Mesothelial cell of epicardium (in vitro differentiated cells): ENCODE measurements at regions not wholly inside any gene's neighbourhood (a gene's known extent, or its start where the extent isn't known, plus 50 kb on each side); places are given as distances from the start of the nearest gene placed in this dataset.

Source experiments
- DNase-seq, 2 experiments: peaks; one replicate each; pipeline ENCODE4 v3.0.0; 2021; ENCODE audit warnings: low spot score in 2 of 2; ENCODE audit not compliant: unreplicated experiment in 2 of 2
- H3K27ac Mint-ChIP-seq: 2 replicates; pipeline ENCODE4 v1.8.0; 2021; ENCODE audit warnings: mixed read lengths
- H3K27me3 Mint-ChIP-seq: 2 replicates; pipeline ENCODE4 v1.8.0; 2021; ENCODE audit warnings: low read depth, mixed read lengths
- H3K36me3 Mint-ChIP-seq: 2 replicates; pipeline ENCODE4 v1.8.0; 2021; ENCODE audit warnings: mixed read lengths
- H3K4me1 Mint-ChIP-seq: 2 replicates; pipeline ENCODE4 v1.8.0; 2021; ENCODE audit warnings: mixed read lengths
- H3K4me3 Mint-ChIP-seq: 2 replicates; pipeline ENCODE4 v1.8.0; 2021; ENCODE audit warnings: mild to moderate bottlenecking, moderate library complexity, mixed read lengths
- H3K9me3 Mint-ChIP-seq: 2 replicates; pipeline ENCODE4 v1.8.0; 2021; ENCODE audit warnings: mixed read lengths
- TF ChIP-seq, protein P1 (sequence below): fragments of 200-600 bp; sonication (generic); IDR thresholded peaks from one replicate; pipeline ENCODE4 v1.5.0; 2021; ENCODE audit warnings: antibody characterized with exemption; ENCODE audit not compliant: unreplicated experiment

DNA sequence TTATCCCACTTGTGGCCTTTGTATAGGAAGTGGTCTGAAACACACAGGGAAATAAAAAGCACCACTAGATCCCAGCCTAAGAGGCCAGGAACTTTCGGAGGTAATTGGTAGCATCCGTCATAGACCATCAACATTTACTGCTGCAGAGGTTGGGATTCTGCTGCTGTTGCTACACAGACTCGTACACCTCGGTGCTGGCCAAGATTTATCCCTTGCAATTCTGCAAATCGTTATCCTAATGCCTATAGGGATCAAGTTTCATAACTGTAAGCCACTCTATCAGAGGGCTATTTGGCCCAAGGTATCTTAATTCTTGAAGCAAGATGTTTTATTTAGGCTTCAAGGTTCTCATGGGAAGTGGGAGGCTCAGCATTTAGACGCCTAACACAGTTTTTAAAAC, 913.6 kb downstream of the GALC start:
- no peaks in the 10 kb centered on the region for H3K36me3 Mint-ChIP-seq
- peaks cover 33% of the 10 kb centered on the region for H3K4me1 Mint-ChIP-seq
- TF ChIP-seq, protein P1, sequence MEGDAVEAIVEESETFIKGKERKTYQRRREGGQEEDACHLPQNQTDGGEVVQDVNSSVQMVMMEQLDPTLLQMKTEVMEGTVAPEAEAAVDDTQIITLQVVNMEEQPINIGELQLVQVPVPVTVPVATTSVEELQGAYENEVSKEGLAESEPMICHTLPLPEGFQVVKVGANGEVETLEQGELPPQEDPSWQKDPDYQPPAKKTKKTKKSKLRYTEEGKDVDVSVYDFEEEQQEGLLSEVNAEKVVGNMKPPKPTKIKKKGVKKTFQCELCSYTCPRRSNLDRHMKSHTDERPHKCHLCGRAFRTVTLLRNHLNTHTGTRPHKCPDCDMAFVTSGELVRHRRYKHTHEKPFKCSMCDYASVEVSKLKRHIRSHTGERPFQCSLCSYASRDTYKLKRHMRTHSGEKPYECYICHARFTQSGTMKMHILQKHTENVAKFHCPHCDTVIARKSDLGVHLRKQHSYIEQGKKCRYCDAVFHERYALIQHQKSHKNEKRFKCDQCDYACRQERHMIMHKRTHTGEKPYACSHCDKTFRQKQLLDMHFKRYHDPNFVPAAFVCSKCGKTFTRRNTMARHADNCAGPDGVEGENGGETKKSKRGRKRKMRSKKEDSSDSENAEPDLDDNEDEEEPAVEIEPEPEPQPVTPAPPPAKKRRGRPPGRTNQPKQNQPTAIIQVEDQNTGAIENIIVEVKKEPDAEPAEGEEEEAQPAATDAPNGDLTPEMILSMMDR: no peak
- H3K4me3 Mint-ChIP-seq: no peak overlapping the region
- DNase-seq: no peak
- H3K9me3 Mint-ChIP-seq: peaks cover 4% of the 10 kb centered on the region
- peak overlapping the region; percentile 30 for H3K27ac Mint-ChIP-seq
- H3K27me3 Mint-ChIP-seq: no peaks in the 10 kb centered on the region

DNA sequence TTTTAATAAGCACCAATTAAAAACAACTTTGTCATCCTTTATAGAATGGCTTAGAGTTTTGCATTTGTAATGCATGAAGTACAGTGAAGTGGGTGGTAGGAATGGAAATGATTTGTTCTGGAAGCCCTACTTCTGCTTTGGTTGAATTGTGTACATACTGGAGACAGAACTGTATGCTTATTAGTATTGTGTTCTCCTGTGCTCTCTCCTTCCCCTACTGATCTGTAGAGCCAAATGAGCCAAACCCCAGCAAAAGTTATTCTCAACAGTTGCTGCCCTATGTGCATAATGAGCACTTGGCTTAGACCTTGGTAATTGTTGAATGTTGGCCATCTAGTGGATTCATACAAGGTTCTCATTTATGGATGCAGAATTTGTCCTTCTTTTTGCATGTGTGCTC, 916.1 kb downstream of the GALC start:
- no peak for DNase-seq
- Mint-ChIP-seq H3K27me3 (no peaks in the 10 kb centered on the region), H3K4me3 (no peak overlapping the region), H3K4me1 (peaks cover 39% of the 10 kb centered on the region), H3K36me3 (no peaks in the 10 kb centered on the region), H3K27ac (no peak overlapping the region), H3K9me3 (no peaks in the 10 kb centered on the region)
- TF ChIP-seq, protein P1: no peak

DNA sequence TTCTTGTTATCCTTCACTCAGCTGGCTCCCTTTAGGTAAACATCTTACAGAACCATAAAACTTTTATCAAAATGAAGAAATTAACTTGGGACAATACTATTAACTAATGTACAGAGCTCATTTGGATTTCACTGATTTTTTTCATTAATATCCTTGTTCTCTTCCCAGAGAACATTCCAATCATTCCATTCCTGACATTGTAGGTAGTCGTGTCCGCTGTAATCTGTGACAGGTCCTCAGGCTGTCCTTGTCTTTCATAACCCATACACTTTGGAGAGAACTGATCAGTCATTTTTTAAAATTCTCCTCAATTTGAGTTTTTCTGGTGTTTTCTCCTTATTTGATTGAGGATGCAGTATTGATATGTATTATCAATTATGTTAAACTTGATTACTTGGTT, 916.8 kb downstream of the GALC start:
- Mint-ChIP-seq H3K4me1 (peaks cover 39% of the 10 kb centered on the region), H3K36me3 (no peaks in the 10 kb centered on the region), H3K27me3 (no peaks in the 10 kb centered on the region), H3K9me3 (no peaks in the 10 kb centered on the region), H3K4me3 (no peak overlapping the region), H3K27ac (no peak overlapping the region)
- DNase-seq: no peak
- TF ChIP-seq, protein P1: no peak

DNA sequence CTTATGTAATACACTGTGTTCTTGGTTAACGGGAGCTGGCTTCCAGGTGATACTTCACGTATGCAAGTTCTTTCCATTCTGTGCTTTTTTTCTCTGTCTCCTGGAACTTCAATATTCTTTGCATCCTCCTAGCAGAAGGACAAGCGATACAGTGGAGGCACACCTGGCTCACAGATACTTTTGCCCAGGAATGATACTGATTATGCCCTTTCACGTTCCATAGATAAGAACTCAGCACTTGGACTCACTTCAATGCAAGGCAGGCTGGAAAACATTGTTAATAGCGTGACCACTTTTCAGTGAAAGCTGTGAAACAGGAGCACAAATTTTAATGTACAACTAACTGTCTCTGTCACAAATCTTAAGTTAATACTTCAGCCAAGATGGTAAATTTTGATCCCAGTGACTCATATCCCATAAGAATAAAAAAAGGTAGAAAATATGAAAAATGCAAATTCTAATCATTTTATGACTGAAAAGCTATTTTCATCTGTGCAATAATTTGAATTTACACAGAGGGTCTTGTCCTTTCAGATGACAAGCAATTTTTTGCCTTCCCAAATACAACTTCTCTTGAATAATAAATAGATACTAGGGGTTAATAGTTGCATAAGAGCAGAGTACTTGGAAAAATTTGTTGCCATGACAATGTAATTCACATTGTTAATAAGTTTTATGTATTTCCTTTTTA, 919.0 kb downstream of the GALC start:
- Mint-ChIP-seq H3K9me3 (no peaks in the 10 kb centered on the region), H3K27ac (no peak overlapping the region), H3K36me3 (no peaks in the 10 kb centered on the region), H3K27me3 (no peaks in the 10 kb centered on the region), H3K4me1 (peaks cover 28% of the 10 kb centered on the region), H3K4me3 (no peak overlapping the region)
- no peak for DNase-seq
- TF ChIP-seq, protein P1: no peak

DNA sequence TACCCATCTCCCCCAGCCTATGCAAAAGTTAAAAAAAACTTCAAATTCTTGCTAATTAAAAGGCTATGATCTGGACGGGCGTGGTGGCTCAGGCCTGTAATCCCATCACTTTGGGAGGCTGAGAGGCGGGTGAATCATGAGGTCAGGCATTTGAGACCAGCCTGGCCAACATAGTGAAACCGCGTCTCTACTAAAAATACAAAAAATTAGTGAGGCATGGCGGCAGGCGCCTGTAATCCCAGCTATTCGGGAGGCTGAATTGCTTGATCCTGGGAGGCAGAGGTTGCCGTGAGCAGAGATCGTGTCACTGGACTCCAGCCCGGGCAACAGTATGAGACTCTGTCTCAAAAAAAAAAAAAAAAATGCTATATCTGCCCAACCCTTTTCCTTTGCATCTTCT, 925.4 kb downstream of the GALC start:
- no peaks in the 10 kb centered on the region for H3K27me3 Mint-ChIP-seq
- H3K4me1 Mint-ChIP-seq: peaks cover 5% of the 10 kb centered on the region
- H3K36me3 Mint-ChIP-seq: no peaks in the 10 kb centered on the region
- H3K9me3 Mint-ChIP-seq: no peaks in the 10 kb centered on the region
- TF ChIP-seq, protein P1: no peak
- no peak overlapping the region for H3K27ac Mint-ChIP-seq
- no peak overlapping the region for H3K4me3 Mint-ChIP-seq
- no peak for DNase-seq

DNA sequence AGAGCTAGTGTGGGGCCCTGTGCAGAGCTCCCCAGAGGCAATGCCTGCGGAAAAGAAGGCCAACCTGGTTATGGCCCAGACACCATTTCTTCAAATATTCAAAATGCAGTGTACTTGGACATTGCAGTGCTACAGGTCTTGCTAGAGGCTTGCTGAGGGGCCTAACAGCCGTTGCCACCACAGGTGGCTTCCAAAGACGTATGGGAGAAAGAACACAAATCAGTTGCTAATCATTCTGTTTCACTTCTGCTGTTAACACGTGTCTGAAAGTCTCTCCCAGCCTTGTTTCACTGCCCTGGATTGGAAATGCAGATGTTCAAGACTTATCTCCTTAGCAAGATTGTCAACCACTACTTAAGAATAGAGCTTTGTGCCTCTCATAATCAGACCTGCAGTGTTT, 925.9 kb downstream of the GALC start:
- DNase-seq: no peak
- H3K4me1 Mint-ChIP-seq: peaks cover 5% of the 10 kb centered on the region
- TF ChIP-seq, protein P1: no peak
- no peak overlapping the region for H3K4me3 Mint-ChIP-seq
- H3K27ac Mint-ChIP-seq: no peak overlapping the region
- H3K27me3 Mint-ChIP-seq: no peaks in the 10 kb centered on the region
- no peaks in the 10 kb centered on the region for H3K36me3 Mint-ChIP-seq
- no peaks in the 10 kb centered on the region for H3K9me3 Mint-ChIP-seq
